Mammary epithelial cell (primary cell): ENCODE measurements at regions not wholly inside any gene's neighbourhood (a gene's known extent, or its start where the extent isn't known, plus 50 kb on each side); places are given as distances from the start of the nearest gene placed in this dataset.

Experiments used
- CTCF ChIP-seq, 2 donors: IDR thresholded peaks in 1 of 2; conservative IDR thresholded peaks in 1 of 2; 2 replicates each; pipeline ENCODE4 v1.5.1; 2011 to 2012; ENCODE audit warnings: inconsistent platforms in 2 of 2, low read length in 2 of 2, mild to moderate bottlenecking in 2 of 2, control low read depth in 1 of 2, low read depth in 1 of 2; ENCODE audit not compliant: insufficient read depth in 1 of 2; ENCODE audit errors: extremely low read depth in 1 of 2
- EZH2 ChIP-seq: IDR thresholded peaks from 2 replicates; pipeline ENCODE4 v1.6.1; 2012; ENCODE audit warnings: low read length, inconsistent platforms, borderline replicate concordance

- TF ChIP-seq CTCF (conservative IDR thresholded peaks at IDR 0.05 in 1 of 2, IDR thresholded peaks at IDR 0.05 in 1 of 2; ENCODE audit: extremely low read depth in 1 of 2, insufficient read depth in 1 of 2, low read depth in 1 of 2, low read length in 2 of 2) (no peak), EZH2 (no peak)
These were observed 115.2 kb upstream of the TSPAN2 start for GRCh38 chr1:115204513-115204912.
